Left renal cortex interstitium (tissue), 4 donors: ENCODE measurements at regions not wholly inside any gene's neighbourhood (a gene's known extent, or its start where the extent isn't known, plus 50 kb on each side); places are given as distances from the start of the nearest gene placed in this dataset.

Source experiments
- DNase-seq, 4 donors: peaks; one replicate each; pipeline ENCODE4 v3.0.0-alpha.2; 2013; ENCODE audit warnings: low read depth in 4 of 4, low spot score in 2 of 4, missing footprints in 1 of 4

- DNase-seq, result no peak
These were observed 396.5 kb downstream of the OCA2 start for GRCh38 chr15:27702581-27702980.

GRCh38 chr15:27701956-27702355, 397.2 kb downstream of the OCA2 start:
- DNase-seq, result no peak

GRCh38 chr15:27701014-27701413, 398.1 kb downstream of the OCA2 start:
- DNase-seq, result no peak

GRCh38 chr15:27699699-27700098, 399.4 kb downstream of the OCA2 start:
- DNase-seq, result no peak

- no peak for DNase-seq
These were observed 402.6 kb downstream of the OCA2 start for GRCh38 chr15:27696530-27696929.

- DNase-seq, result no peak
These were observed 403.4 kb downstream of the OCA2 start for GRCh38 chr15:27695726-27696125.

GRCh38 chr15:27694506-27695087, 404.5 kb downstream of the OCA2 start:
- DNase-seq, result no peak

GRCh38 chr15:27693280-27693679, 405.8 kb downstream of the OCA2 start:
- no peak for DNase-seq

GRCh38 chr15:27692438-27692837, 406.7 kb downstream of the OCA2 start:
- no peak for DNase-seq

- DNase-seq, result no peak
These were observed 408.8 kb downstream of the OCA2 start for GRCh38 chr15:27690290-27690689.

GRCh38 chr15:27686971-27687370, 412.1 kb downstream of the OCA2 start:
- no peak for DNase-seq

GRCh38 chr15:27686369-27686768, 412.7 kb downstream of the OCA2 start:
- no peak for DNase-seq

GRCh38 chr15:27685644-27686043, 413.5 kb downstream of the OCA2 start:
- DNase-seq, result no peak

GRCh38 chr15:27683121-27683520, 416.0 kb downstream of the OCA2 start:
- DNase-seq, result no peak

GRCh38 chr15:27681038-27681437, 418.1 kb downstream of the OCA2 start:
- DNase-seq, result no peak

GRCh38 chr15:27679731-27680471, 419.2 kb downstream of the OCA2 start:
- DNase-seq, result no peak

GRCh38 chr15:27679203-27679602, 419.9 kb downstream of the OCA2 start:
- DNase-seq, result no peak

GRCh38 chr15:27677951-27678350, 421.2 kb downstream of the OCA2 start:
- DNase-seq, result no peak

- no peak for DNase-seq
These were observed 422.5 kb downstream of the OCA2 start for GRCh38 chr15:27676647-27677046.

- no peak for DNase-seq
These were observed 423.5 kb downstream of the OCA2 start for GRCh38 chr15:27675571-27675970.

GRCh38 chr15:27674826-27675225, 424.3 kb downstream of the OCA2 start:
- DNase-seq, result no peak

GRCh38 chr15:27673766-27674445, 425.2 kb downstream of the OCA2 start:
- DNase-seq, result no peak
